GM23338 (cell line): ENCODE measurements at regions not wholly inside any gene's neighbourhood (a gene's known extent, or its start where the extent isn't known, plus 50 kb on each side); places are given as distances from the start of the nearest gene placed in this dataset.

Experiments
- CREB1 ChIP-seq: fragments of 250-450 bp; sonication (Bioruptor Pico); IDR thresholded peaks from 2 replicates; pipeline ENCODE4 v1.5.0; 2020; ENCODE audit warnings: low read depth, mild to moderate bottlenecking, moderate library complexity
- EZH2 ChIP-seq: fragments of 200-600 bp; sonication (generic); IDR thresholded peaks from one replicate; pipeline ENCODE4 v1.8.0; 2017; ENCODE audit warnings: antibody characterized with exemption, mild to moderate bottlenecking, low read depth; ENCODE audit not compliant: unreplicated experiment
- EZH2phosphoT487 ChIP-seq: fragments of 200-600 bp; sonication (generic); IDR thresholded peaks from one replicate; pipeline ENCODE4 v1.8.1; 2018; ENCODE audit warnings: antibody characterized with exemption; ENCODE audit not compliant: unreplicated experiment
- JUNB ChIP-seq: IDR thresholded peaks from one replicate; pipeline ENCODE4 v1.6.1; 2016; ENCODE audit warnings: antibody characterized with exemption; ENCODE audit not compliant: unreplicated experiment
- NANOG ChIP-seq: IDR thresholded peaks from 2 replicates; pipeline ENCODE4 v1.6.1; 2016; ENCODE audit warnings: antibody characterized with exemption, borderline replicate concordance
- POLR2AphosphoS5 ChIP-seq: IDR thresholded peaks from 2 replicates; pipeline ENCODE4 v1.6.1; 2016; ENCODE audit warnings: antibody characterized with exemption, low read depth
- ZNF114 ChIP-seq: fragments of 250-450 bp; sonication (Bioruptor Pico); IDR thresholded peaks from 2 replicates; pipeline ENCODE4 v1.5.0; 2020; ENCODE audit warnings: mild to moderate bottlenecking, moderate library complexity
- ZNF331 ChIP-seq: fragments of 250-450 bp; sonication (Bioruptor Pico); IDR thresholded peaks from 2 replicates; pipeline ENCODE4 v1.5.0; 2020; ENCODE audit warnings: low read depth, mild to moderate bottlenecking, moderate library complexity
- TF ChIP-seq, protein P1 (sequence below), 2 experiments: fragments of 200-600 bp in 1 of 2; sonication (generic) in 1 of 2; conservative IDR thresholded peaks; 2 replicates each; pipeline versions ENCODE4 v1.5.1 to v1.6.1; 2016 to 2017; ENCODE audit warnings: antibody characterized with exemption in 2 of 2, low read depth in 2 of 2, mild to moderate bottlenecking in 2 of 2, moderate library complexity in 1 of 2
- TF ChIP-seq, protein P2 (sequence below): IDR thresholded peaks from one replicate; pipeline ENCODE4 v1.6.1; 2018; ENCODE audit warnings: antibody characterized with exemption; ENCODE audit not compliant: unreplicated experiment
- TF ChIP-seq, protein P3 (sequence below): IDR thresholded peaks from 2 replicates; pipeline ENCODE4 v1.6.1; 2016; ENCODE audit warnings: antibody characterized with exemption
- TF ChIP-seq, protein P4 (sequence below): fragments of 250-450 bp; sonication (Bioruptor Pico); IDR thresholded peaks from 2 replicates; pipeline ENCODE4 v1.5.0; 2020; ENCODE audit warnings: mild to moderate bottlenecking, moderate library complexity

DNA sequence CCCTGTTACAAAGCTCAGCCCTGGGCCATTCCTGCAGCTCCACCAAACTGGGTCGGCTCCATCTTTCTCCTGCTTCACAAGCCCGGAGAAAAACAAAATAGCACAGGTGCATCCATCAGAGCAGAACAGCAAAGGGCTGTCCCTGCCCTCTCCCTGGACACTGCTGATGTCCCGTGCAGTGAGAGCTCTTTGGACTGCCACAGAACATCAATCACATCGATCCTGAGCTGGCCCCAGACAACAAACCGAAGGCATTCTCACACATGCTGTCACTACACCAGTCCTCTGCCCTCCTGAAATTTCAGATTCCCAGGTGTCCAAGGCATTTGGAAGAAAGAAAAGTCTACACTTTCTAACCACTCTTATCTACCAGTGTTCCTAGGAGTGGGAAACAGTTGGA lies 427.1 kb upstream of the ZMIZ1 start:
- TF ChIP-seq, protein P1, sequence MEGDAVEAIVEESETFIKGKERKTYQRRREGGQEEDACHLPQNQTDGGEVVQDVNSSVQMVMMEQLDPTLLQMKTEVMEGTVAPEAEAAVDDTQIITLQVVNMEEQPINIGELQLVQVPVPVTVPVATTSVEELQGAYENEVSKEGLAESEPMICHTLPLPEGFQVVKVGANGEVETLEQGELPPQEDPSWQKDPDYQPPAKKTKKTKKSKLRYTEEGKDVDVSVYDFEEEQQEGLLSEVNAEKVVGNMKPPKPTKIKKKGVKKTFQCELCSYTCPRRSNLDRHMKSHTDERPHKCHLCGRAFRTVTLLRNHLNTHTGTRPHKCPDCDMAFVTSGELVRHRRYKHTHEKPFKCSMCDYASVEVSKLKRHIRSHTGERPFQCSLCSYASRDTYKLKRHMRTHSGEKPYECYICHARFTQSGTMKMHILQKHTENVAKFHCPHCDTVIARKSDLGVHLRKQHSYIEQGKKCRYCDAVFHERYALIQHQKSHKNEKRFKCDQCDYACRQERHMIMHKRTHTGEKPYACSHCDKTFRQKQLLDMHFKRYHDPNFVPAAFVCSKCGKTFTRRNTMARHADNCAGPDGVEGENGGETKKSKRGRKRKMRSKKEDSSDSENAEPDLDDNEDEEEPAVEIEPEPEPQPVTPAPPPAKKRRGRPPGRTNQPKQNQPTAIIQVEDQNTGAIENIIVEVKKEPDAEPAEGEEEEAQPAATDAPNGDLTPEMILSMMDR (conservative IDR thresholded peaks at IDR 0.05; ENCODE audit: low read depth in 2 of 2), result no peak
- TF ChIP-seq POLR2AphosphoS5 (no peak), EZH2 (no peak), EZH2phosphoT487 (no peak), JUNB (no peak), CREB1 (CRISPR knock-in tag) (no peak), ZNF114 (CRISPR knock-in tag) (no peak), NANOG (no peak), ZNF331 (CRISPR knock-in tag) (no peak)
- TF ChIP-seq, protein P2, sequence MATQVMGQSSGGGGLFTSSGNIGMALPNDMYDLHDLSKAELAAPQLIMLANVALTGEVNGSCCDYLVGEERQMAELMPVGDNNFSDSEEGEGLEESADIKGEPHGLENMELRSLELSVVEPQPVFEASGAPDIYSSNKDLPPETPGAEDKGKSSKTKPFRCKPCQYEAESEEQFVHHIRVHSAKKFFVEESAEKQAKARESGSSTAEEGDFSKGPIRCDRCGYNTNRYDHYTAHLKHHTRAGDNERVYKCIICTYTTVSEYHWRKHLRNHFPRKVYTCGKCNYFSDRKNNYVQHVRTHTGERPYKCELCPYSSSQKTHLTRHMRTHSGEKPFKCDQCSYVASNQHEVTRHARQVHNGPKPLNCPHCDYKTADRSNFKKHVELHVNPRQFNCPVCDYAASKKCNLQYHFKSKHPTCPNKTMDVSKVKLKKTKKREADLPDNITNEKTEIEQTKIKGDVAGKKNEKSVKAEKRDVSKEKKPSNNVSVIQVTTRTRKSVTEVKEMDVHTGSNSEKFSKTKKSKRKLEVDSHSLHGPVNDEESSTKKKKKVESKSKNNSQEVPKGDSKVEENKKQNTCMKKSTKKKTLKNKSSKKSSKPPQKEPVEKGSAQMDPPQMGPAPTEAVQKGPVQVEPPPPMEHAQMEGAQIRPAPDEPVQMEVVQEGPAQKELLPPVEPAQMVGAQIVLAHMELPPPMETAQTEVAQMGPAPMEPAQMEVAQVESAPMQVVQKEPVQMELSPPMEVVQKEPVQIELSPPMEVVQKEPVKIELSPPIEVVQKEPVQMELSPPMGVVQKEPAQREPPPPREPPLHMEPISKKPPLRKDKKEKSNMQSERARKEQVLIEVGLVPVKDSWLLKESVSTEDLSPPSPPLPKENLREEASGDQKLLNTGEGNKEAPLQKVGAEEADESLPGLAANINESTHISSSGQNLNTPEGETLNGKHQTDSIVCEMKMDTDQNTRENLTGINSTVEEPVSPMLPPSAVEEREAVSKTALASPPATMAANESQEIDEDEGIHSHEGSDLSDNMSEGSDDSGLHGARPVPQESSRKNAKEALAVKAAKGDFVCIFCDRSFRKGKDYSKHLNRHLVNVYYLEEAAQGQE, result no peak
- TF ChIP-seq, protein P3, sequence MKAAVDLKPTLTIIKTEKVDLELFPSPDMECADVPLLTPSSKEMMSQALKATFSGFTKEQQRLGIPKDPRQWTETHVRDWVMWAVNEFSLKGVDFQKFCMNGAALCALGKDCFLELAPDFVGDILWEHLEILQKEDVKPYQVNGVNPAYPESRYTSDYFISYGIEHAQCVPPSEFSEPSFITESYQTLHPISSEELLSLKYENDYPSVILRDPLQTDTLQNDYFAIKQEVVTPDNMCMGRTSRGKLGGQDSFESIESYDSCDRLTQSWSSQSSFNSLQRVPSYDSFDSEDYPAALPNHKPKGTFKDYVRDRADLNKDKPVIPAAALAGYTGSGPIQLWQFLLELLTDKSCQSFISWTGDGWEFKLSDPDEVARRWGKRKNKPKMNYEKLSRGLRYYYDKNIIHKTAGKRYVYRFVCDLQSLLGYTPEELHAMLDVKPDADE, result no peak
- TF ChIP-seq, protein P4, sequence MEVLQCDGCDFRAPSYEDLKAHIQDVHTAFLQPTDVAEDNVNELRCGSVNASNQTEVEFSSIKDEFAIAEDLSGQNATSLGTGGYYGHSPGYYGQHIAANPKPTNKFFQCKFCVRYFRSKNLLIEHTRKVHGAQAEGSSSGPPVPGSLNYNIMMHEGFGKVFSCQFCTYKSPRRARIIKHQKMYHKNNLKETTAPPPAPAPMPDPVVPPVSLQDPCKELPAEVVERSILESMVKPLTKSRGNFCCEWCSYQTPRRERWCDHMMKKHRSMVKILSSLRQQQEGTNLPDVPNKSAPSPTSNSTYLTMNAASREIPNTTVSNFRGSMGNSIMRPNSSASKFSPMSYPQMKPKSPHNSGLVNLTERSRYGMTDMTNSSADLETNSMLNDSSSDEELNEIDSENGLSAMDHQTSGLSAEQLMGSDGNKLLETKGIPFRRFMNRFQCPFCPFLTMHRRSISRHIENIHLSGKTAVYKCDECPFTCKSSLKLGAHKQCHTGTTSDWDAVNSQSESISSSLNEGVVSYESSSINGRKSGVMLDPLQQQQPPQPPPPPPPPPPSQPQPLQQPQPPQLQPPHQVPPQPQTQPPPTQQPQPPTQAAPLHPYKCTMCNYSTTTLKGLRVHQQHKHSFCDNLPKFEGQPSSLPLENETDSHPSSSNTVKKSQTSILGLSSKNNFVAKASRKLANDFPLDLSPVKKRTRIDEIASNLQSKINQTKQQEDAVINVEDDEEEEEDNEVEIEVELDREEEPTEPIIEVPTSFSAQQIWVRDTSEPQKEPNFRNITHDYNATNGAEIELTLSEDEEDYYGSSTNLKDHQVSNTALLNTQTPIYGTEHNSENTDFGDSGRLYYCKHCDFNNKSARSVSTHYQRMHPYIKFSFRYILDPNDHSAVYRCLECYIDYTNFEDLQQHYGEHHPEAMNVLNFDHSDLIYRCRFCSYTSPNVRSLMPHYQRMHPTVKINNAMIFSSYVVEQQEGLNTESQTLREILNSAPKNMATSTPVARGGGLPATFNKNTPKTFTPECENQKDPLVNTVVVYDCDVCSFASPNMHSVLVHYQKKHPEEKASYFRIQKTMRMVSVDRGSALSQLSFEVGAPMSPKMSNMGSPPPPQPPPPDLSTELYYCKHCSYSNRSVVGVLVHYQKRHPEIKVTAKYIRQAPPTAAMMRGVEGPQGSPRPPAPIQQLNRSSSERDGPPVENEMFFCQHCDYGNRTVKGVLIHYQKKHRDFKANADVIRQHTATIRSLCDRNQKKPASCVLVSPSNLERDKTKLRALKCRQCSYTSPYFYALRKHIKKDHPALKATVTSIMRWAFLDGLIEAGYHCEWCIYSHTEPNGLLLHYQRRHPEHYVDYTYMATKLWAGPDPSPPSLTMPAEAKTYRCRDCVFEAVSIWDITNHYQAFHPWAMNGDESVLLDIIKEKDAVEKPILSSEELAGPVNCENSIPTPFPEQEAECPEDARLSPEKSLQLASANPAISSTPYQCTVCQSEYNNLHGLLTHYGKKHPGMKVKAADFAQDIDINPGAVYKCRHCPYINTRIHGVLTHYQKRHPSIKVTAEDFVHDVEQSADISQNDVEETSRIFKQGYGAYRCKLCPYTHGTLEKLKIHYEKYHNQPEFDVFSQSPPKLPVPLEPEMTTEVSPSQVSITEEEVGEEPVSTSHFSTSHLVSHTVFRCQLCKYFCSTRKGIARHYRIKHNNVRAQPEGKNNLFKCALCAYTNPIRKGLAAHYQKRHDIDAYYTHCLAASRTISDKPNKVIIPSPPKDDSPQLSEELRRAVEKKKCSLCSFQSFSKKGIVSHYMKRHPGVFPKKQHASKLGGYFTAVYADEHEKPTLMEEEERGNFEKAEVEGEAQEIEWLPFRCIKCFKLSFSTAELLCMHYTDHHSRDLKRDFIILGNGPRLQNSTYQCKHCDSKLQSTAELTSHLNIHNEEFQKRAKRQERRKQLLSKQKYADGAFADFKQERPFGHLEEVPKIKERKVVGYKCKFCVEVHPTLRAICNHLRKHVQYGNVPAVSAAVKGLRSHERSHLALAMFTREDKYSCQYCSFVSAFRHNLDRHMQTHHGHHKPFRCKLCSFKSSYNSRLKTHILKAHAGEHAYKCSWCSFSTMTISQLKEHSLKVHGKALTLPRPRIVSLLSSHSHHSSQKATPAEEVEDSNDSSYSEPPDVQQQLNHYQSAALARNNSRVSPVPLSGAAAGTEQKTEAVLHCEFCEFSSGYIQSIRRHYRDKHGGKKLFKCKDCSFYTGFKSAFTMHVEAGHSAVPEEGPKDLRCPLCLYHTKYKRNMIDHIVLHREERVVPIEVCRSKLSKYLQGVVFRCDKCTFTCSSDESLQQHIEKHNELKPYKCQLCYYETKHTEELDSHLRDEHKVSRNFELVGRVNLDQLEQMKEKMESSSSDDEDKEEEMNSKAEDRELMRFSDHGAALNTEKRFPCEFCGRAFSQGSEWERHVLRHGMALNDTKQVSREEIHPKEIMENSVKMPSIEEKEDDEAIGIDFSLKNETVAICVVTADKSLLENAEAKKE (CRISPR knock-in tag), result no peak
